H1 (cell line): ENCODE measurements at regions not wholly inside any gene's neighbourhood (a gene's known extent, or its start where the extent isn't known, plus 50 kb on each side); places are given as distances from the start of the nearest gene placed in this dataset.

Experiments
- ASH2L ChIP-seq: fragments of 200-600, 300-600 bp; sonication (generic); IDR thresholded peaks from one replicate; pipeline ENCODE4 v1.7.1; 2017; ENCODE audit warnings: low read length
- JUND ChIP-seq: IDR thresholded peaks from 2 replicates; pipeline ENCODE4 v1.6.1; 2011; ENCODE audit warnings: mild to moderate bottlenecking, improper control_type of control experiment, low read length
- RNF2 ChIP-seq: fragments of 200-900, 300-1000 bp; sonication (generic); IDR thresholded peaks from 2 replicates; pipeline ENCODE4 v1.7.1; 2016; ENCODE audit warnings: borderline replicate concordance, low read depth, mild to moderate bottlenecking, antibody characterized with exemption, low read length; ENCODE audit not compliant: poor library complexity, severe bottlenecking; ENCODE audit errors: missing control alignments
- SIX5 ChIP-seq: IDR thresholded peaks from 2 replicates; pipeline ENCODE4 v1.6.1; 2011; ENCODE audit warnings: mild to moderate bottlenecking, low read depth, low read length
- SP1 ChIP-seq: IDR thresholded peaks from 2 replicates; pipeline ENCODE4 v1.6.1; 2011; ENCODE audit warnings: low read depth, low read length
- SP4 ChIP-seq: IDR thresholded peaks from 2 replicates; pipeline ENCODE4 v1.6.1; 2012; ENCODE audit warnings: low read length, inconsistent platforms
- SRF ChIP-seq: IDR thresholded peaks from 2 replicates; pipeline ENCODE4 v1.6.1; 2011; ENCODE audit warnings: mild to moderate bottlenecking, low read depth, low read length, moderate library complexity
- SUZ12 ChIP-seq: fragments of 200-600 bp; sonication (generic); IDR thresholded peaks from 2 replicates; pipeline ENCODE4 v1.6.1; 2012; ENCODE audit warnings: mild to moderate bottlenecking, inconsistent platforms, low read length, moderate library complexity, mixed read lengths
- TCF12 ChIP-seq: IDR thresholded peaks from 2 replicates; pipeline ENCODE4 v1.6.1; 2011; ENCODE audit warnings: low read depth, mild to moderate bottlenecking, low read length
- TEAD4 ChIP-seq: IDR thresholded peaks from 2 replicates; pipeline ENCODE4 v1.6.1; 2012; ENCODE audit warnings: low read depth, low read length, inconsistent platforms, mixed read lengths
- TF ChIP-seq, protein P1 (sequence below): fragments of 300-600 bp; sonication (generic); IDR thresholded peaks from 2 replicates; pipeline ENCODE4 v1.7.1; 2012; ENCODE audit warnings: low read length, moderate library complexity, mild to moderate bottlenecking, inconsistent platforms; ENCODE audit not compliant: insufficient replicate concordance
- TF ChIP-seq, protein P2 (sequence below): IDR thresholded peaks from 2 replicates; pipeline ENCODE4 v1.6.1; 2012; ENCODE audit warnings: inconsistent platforms

DNA sequence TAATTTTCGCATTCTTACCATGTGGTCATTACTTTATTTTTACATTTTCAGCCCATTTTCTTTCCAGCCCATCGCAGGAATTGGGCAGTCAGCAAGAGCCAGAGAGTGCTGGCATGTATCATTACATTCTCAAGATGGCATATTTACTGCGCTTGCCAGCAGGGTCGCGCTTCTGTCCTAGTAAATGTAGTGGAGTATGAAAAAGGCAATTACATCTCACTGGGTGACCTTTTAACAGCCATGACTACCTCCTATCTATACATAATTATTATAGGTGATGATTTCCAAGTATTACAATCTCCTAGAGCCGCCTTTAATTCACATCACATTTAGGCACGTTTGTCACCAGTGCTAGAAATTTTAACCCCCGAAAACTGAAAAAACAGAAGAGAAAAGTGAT is 433.7 kb upstream of the MGMT start (continued):
- TF ChIP-seq, protein P1, sequence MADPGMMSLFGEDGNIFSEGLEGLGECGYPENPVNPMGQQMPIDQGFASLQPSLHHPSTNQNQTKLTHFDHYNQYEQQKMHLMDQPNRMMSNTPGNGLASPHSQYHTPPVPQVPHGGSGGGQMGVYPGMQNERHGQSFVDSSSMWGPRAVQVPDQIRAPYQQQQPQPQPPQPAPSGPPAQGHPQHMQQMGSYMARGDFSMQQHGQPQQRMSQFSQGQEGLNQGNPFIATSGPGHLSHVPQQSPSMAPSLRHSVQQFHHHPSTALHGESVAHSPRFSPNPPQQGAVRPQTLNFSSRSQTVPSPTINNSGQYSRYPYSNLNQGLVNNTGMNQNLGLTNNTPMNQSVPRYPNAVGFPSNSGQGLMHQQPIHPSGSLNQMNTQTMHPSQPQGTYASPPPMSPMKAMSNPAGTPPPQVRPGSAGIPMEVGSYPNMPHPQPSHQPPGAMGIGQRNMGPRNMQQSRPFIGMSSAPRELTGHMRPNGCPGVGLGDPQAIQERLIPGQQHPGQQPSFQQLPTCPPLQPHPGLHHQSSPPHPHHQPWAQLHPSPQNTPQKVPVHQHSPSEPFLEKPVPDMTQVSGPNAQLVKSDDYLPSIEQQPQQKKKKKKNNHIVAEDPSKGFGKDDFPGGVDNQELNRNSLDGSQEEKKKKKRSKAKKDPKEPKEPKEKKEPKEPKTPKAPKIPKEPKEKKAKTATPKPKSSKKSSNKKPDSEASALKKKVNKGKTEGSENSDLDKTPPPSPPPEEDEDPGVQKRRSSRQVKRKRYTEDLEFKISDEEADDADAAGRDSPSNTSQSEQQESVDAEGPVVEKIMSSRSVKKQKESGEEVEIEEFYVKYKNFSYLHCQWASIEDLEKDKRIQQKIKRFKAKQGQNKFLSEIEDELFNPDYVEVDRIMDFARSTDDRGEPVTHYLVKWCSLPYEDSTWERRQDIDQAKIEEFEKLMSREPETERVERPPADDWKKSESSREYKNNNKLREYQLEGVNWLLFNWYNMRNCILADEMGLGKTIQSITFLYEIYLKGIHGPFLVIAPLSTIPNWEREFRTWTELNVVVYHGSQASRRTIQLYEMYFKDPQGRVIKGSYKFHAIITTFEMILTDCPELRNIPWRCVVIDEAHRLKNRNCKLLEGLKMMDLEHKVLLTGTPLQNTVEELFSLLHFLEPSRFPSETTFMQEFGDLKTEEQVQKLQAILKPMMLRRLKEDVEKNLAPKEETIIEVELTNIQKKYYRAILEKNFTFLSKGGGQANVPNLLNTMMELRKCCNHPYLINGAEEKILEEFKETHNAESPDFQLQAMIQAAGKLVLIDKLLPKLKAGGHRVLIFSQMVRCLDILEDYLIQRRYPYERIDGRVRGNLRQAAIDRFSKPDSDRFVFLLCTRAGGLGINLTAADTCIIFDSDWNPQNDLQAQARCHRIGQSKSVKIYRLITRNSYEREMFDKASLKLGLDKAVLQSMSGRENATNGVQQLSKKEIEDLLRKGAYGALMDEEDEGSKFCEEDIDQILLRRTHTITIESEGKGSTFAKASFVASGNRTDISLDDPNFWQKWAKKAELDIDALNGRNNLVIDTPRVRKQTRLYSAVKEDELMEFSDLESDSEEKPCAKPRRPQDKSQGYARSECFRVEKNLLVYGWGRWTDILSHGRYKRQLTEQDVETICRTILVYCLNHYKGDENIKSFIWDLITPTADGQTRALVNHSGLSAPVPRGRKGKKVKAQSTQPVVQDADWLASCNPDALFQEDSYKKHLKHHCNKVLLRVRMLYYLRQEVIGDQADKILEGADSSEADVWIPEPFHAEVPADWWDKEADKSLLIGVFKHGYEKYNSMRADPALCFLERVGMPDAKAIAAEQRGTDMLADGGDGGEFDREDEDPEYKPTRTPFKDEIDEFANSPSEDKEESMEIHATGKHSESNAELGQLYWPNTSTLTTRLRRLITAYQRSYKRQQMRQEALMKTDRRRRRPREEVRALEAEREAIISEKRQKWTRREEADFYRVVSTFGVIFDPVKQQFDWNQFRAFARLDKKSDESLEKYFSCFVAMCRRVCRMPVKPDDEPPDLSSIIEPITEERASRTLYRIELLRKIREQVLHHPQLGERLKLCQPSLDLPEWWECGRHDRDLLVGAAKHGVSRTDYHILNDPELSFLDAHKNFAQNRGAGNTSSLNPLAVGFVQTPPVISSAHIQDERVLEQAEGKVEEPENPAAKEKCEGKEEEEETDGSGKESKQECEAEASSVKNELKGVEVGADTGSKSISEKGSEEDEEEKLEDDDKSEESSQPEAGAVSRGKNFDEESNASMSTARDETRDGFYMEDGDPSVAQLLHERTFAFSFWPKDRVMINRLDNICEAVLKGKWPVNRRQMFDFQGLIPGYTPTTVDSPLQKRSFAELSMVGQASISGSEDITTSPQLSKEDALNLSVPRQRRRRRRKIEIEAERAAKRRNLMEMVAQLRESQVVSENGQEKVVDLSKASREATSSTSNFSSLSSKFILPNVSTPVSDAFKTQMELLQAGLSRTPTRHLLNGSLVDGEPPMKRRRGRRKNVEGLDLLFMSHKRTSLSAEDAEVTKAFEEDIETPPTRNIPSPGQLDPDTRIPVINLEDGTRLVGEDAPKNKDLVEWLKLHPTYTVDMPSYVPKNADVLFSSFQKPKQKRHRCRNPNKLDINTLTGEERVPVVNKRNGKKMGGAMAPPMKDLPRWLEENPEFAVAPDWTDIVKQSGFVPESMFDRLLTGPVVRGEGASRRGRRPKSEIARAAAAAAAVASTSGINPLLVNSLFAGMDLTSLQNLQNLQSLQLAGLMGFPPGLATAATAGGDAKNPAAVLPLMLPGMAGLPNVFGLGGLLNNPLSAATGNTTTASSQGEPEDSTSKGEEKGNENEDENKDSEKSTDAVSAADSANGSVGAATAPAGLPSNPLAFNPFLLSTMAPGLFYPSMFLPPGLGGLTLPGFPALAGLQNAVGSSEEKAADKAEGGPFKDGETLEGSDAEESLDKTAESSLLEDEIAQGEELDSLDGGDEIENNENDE: no peak
- no peak for TF ChIP-seq JUND
- TF ChIP-seq, protein P2, sequence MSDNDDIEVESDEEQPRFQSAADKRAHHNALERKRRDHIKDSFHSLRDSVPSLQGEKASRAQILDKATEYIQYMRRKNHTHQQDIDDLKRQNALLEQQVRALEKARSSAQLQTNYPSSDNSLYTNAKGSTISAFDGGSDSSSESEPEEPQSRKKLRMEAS: no peak
- no peak for TF ChIP-seq SIX5
- TF ChIP-seq SP1: no peak
- TF ChIP-seq TCF12: no peak
- no peak for TF ChIP-seq SUZ12
- TF ChIP-seq TEAD4: no peak
- no peak for TF ChIP-seq ASH2L
- TF ChIP-seq SP4: no peak
- TF ChIP-seq SRF: no peak
- TF ChIP-seq RNF2: no peak
